Lung (tissue), 11 donors: ENCODE measurements at regions not wholly inside any gene's neighbourhood (a gene's known extent, or its start where the extent isn't known, plus 50 kb on each side); places are given as distances from the start of the nearest gene placed in this dataset.

Experiments used
- ATAC-seq: fragments of 200-7000 bp; cut with Tn5 transposase; one replicate; pipeline ENCODE4 v1.9.1; 2020; ENCODE audit warnings: moderate number of reproducible peaks; ENCODE audit not compliant: insufficient read depth, low FRiP score
- DNase-seq, 3 donors: peaks; one replicate each; pipeline ENCODE4 v3.0.0-alpha.2; 2013 to 2017
- H3K27ac ChIP-seq, 2 donors: one replicate each; pipeline ENCODE4 v1.5.1; 2013; ENCODE audit warnings: mild to moderate bottlenecking in 2 of 2, moderate library complexity in 2 of 2, control low read depth in 1 of 2, inconsistent platforms in 1 of 2, low read depth in 1 of 2, low read length in 1 of 2
- H3K27me3 ChIP-seq, 3 donors: one replicate each; pipeline ENCODE4 v1.5.1; 2013; ENCODE audit warnings: low read length in 2 of 3; ENCODE audit not compliant: control insufficient read depth in 3 of 3, insufficient read depth in 3 of 3
- H3K36me3 ChIP-seq, 4 donors: one replicate each; pipeline ENCODE4 v1.5.1; 2013; ENCODE audit warnings: low read length in 4 of 4, mild to moderate bottlenecking in 1 of 4, moderate library complexity in 1 of 4; ENCODE audit not compliant: control insufficient read depth in 4 of 4, insufficient read depth in 4 of 4
- H3K4me1 ChIP-seq, 5 donors: one replicate each; pipeline ENCODE4 v1.5.1; 2013; ENCODE audit warnings: low read length in 5 of 5, mild to moderate bottlenecking in 2 of 5, moderate library complexity in 1 of 5; ENCODE audit not compliant: control insufficient read depth in 5 of 5, insufficient read depth in 5 of 5
- H3K4me3 ChIP-seq: one replicate; pipeline ENCODE4 v1.5.1; 2013; ENCODE audit warnings: mild to moderate bottlenecking, control low read depth, moderate library complexity
- H3K9ac ChIP-seq, 2 donors: one replicate each; pipeline ENCODE4 v1.5.1; 2013; ENCODE audit warnings: low read length in 2 of 2, control low read depth in 1 of 2; ENCODE audit not compliant: insufficient read depth in 1 of 2
- H3K9me3 ChIP-seq, 4 donors: one replicate each; pipeline ENCODE4 v1.5.1; 2013; ENCODE audit warnings: low read length in 3 of 4, mild to moderate bottlenecking in 1 of 4, moderate library complexity in 1 of 4; ENCODE audit not compliant: control insufficient read depth in 4 of 4, insufficient read depth in 3 of 4
- CTCF ChIP-seq: IDR thresholded peaks from 2 replicates; pipeline ENCODE4 v1.5.1; 2012; ENCODE audit warnings: mild to moderate bottlenecking; ENCODE audit errors: control extremely low read depth, extremely low read depth
- WGBS, 2 donors: extraction: QIAGEN DNeasy Blood & Tissue Kit; methylation state at CpG; one replicate each; pipeline ENCODE4 v1.1.7; 2013; 5-methylcytosine and 5-hydroxymethylcytosine counted together
- donor health status: control.
- donor health status: control.
- donor health status: Bipolar disorder and iron deficiency.
- donor health status: healthy.
- donor health status: DM: yes; HTN: yes; CAD: no.

GRCh38 chr5:164132358-164132757 lies 626.9 kb downstream of the MAT2B start:
- no peak for DNase-seq
- no peak for ATAC-seq

DNA sequence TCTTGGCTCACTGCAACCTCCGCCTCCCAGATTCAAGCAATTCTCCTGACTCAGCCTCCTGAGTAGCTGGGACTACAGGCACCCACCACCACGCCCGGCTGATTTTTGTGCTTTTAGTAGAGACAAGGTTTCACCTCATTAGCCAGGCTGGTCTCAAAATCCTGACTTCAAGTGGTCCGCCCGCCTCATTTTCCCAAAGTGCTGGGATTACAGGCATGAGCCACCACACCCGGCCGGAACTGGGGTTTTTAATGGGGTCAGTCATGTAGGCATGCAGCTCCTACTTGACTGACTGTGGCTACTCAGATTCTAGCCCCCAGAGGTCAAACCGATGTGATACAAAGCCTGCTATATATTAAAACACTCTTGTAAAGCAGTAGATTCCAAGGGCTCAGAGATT lies 631.7 kb downstream of the MAT2B start:
- Histone ChIP-seq H3K9me3 (peaks cover 0 to 9% (median 4%) of the 10 kb centered on the region in 4 donors), H3K27ac (no peak overlapping the region), H3K4me1 (no peaks in the 10 kb centered on the region), H3K9ac (no peak overlapping the region), H3K36me3 (no peaks in the 10 kb centered on the region), H3K27me3 (no peaks in the 10 kb centered on the region), H3K4me3 (no peak overlapping the region)
- ATAC-seq, result no peak
- DNase-seq, result no peak
- 93 to 94% methylated on average over 8 of the region's 8 CpGs for WGBS, 2 donors
- TF ChIP-seq CTCF, result no peak

More at GRCh38 chr5:164132358-164132757, 626.9 kb downstream of the MAT2B start:
- no peak for TF ChIP-seq CTCF
- no peaks in the 10 kb centered on the region for H3K36me3 ChIP-seq
- H3K27me3 ChIP-seq, result no peaks in the 10 kb centered on the region
- no peaks in the 10 kb centered on the region for H3K4me1 ChIP-seq
- no peak overlapping the region for H3K4me3 ChIP-seq
- H3K9me3 ChIP-seq, result peaks cover 0 to 11% (median 7%) of the 10 kb centered on the region in 4 donors
- 95 to 96% methylated on average over 2 of the region's 2 CpGs for WGBS, 2 donors
- H3K9ac ChIP-seq, result no peak overlapping the region
- no peak overlapping the region for H3K27ac ChIP-seq

GRCh38 chr5:164139423-164139822 lies 634.0 kb downstream of the MAT2B start:
- Histone ChIP-seq H3K9me3 (no peaks in the 10 kb centered on the region), H3K27me3 (no peaks in the 10 kb centered on the region), H3K4me3 (no peak overlapping the region), H3K9ac (no peak overlapping the region), H3K27ac (no peak overlapping the region), H3K4me1 (no peaks in the 10 kb centered on the region), H3K36me3 (no peaks in the 10 kb centered on the region)
- TF ChIP-seq CTCF, result no peak
- ATAC-seq (no peak), DNase-seq (no peak)
- WGBS, 2 donors, result 89% methylated on average over 2 of the region's 2 CpGs

GRCh38 chr5:164145458-164145857 lies 640.0 kb downstream of the MAT2B start:
- Histone ChIP-seq H3K36me3 (no peaks in the 10 kb centered on the region), H3K27ac (no peak overlapping the region), H3K4me1 (no peaks in the 10 kb centered on the region), H3K4me3 (no peak overlapping the region), H3K27me3 (no peaks in the 10 kb centered on the region), H3K9me3 (no peaks in the 10 kb centered on the region), H3K9ac (no peak overlapping the region)
- no peak for ATAC-seq
- DNase-seq, result no peak
- TF ChIP-seq CTCF, result no peak
- WGBS, 2 donors, result 79 to 82% methylated on average over 1 of the region's 1 CpG
